Esophagus muscularis mucosa (tissue), 4 donors: ENCODE measurements at regions not wholly inside any gene's neighbourhood (a gene's known extent, or its start where the extent isn't known, plus 50 kb on each side); places are given as distances from the start of the nearest gene placed in this dataset.

Experiments used
- EP300 ChIP-seq: sonication (generic); formaldehyde crosslinking; IDR thresholded peaks from one replicate; pipeline ENCODE4 v1.6.1; 2017; ENCODE audit warnings: antibody characterized with exemption
- POLR2A ChIP-seq: fragments of 450-650 bp; IDR thresholded peaks from one replicate; pipeline ENCODE4 v1.6.1; 2017; ENCODE audit warnings: antibody characterized with exemption, moderate library complexity, mild to moderate bottlenecking, low read depth
- POLR2AphosphoS5 ChIP-seq, 2 donors: sonication (generic); formaldehyde crosslinking; IDR thresholded peaks; one replicate each; pipeline ENCODE4 v1.6.1; 2017; ENCODE audit warnings: antibody characterized with exemption in 2 of 2
- TF ChIP-seq, protein P1 (sequence below), 3 experiments: fragments of 200-600 bp in 2 of 3; fragments of 450-650 bp in 1 of 3; sonication (generic) in 2 of 3; IDR thresholded peaks; one replicate each; pipeline ENCODE4 v1.5.1; 2017 to 2019; ENCODE audit warnings: antibody characterized with exemption in 3 of 3, mild to moderate bottlenecking in 2 of 3, moderate library complexity in 1 of 3

DNA sequence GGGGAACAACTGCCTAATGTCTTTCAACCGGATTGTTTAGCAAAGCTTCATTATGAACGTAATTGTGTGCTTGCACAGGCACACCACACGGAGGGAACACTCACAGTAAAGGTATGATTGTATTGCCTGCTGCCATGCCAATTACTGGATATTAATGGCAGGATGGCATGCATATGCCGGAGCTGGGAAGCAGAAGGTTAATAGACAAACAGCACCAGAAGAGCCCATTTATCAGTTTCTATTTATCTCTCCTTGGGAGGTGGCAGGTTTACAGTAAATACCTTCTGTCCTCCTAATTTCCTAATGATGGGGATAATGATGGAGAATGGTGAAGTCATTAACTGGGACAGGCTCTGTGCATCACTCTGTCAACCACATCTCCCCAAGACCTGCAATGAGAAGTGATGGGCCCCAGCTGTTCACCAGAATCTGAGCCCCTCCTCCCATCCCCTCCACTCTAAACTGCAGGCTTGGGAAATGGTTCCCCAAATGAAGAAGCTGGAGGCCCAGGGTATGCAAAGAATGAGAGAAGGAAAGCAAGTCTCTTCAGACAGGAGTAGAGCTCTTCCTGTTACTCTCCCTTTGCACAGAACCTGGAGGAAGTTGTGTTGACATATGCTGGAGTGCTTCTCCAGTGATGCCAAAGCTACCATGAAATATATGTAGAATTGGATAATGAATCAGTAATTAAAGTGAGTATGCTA lies 160.8 kb downstream of the NAA11 start:
- TF ChIP-seq, protein P1, sequence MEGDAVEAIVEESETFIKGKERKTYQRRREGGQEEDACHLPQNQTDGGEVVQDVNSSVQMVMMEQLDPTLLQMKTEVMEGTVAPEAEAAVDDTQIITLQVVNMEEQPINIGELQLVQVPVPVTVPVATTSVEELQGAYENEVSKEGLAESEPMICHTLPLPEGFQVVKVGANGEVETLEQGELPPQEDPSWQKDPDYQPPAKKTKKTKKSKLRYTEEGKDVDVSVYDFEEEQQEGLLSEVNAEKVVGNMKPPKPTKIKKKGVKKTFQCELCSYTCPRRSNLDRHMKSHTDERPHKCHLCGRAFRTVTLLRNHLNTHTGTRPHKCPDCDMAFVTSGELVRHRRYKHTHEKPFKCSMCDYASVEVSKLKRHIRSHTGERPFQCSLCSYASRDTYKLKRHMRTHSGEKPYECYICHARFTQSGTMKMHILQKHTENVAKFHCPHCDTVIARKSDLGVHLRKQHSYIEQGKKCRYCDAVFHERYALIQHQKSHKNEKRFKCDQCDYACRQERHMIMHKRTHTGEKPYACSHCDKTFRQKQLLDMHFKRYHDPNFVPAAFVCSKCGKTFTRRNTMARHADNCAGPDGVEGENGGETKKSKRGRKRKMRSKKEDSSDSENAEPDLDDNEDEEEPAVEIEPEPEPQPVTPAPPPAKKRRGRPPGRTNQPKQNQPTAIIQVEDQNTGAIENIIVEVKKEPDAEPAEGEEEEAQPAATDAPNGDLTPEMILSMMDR (IDR thresholded peaks at IDR 0.05), result no peak
- no peak for TF ChIP-seq POLR2A
- no peak for TF ChIP-seq EP300
- no peak for TF ChIP-seq POLR2AphosphoS5 (IDR thresholded peaks at IDR 0.05)
